ENCODE measurements at regions not wholly inside any gene's neighbourhood (a gene's known extent, or its start where the extent isn't known, plus 50 kb on each side); places are given as distances from the start of the nearest gene placed in this dataset.

- peaks cover 3 to 33% (median 3%) of the 10 kb centered on the region in 3 donors for H3K4me1 ChIP-seq (ENCODE audit: control insufficient read depth in 3 of 3, insufficient read depth in 2 of 3, low read depth in 1 of 3, low read length in 2 of 3)
- no peaks in the 10 kb centered on the region for H3K27me3 ChIP-seq (ENCODE audit: control insufficient read depth in 3 of 3, insufficient read depth in 3 of 3, low read length in 3 of 3)
- FAIRE-seq (no peak), DNase-seq (peak; percentile 5 to 41)
- no peak overlapping the region for H3K27ac ChIP-seq (ENCODE audit: low read depth in 1 of 3, low read length in 2 of 3)
- H3K9me3 ChIP-seq (ENCODE audit: control insufficient read depth in 2 of 2, insufficient read depth in 1 of 2, low read depth in 1 of 2, low read length in 1 of 2): no peaks in the 10 kb centered on the region
- no peaks in the 10 kb centered on the region for H3K36me3 ChIP-seq (ENCODE audit: control insufficient read depth in 3 of 3, insufficient read depth in 2 of 3, low read depth in 1 of 3, low read length in 3 of 3)
- WGBS, 3 donors: 18 to 61% (median 42%) methylated on average over 4 of the region's 4 CpGs
- no peak overlapping the region for H3K4me3 ChIP-seq (ENCODE audit: low read depth in 1 of 3, low read length in 3 of 3)
These were observed 74.8 kb upstream of the MLN start for GRCh38 chr6:33878562-33878961.

GRCh38 chr6:33877982-33878535 is 74.3 kb upstream of the MLN start:
- Histone ChIP-seq H3K27ac (ENCODE audit: low read depth in 1 of 3, low read length in 2 of 3) (no peak overlapping the region), H3K4me1 (ENCODE audit: control insufficient read depth in 3 of 3, insufficient read depth in 2 of 3, low read depth in 1 of 3, low read length in 2 of 3) (peaks cover 3 to 34% (median 3%) of the 10 kb centered on the region in 3 donors), H3K4me3 (ENCODE audit: low read depth in 1 of 3, low read length in 3 of 3) (no peak overlapping the region), H3K27me3 (ENCODE audit: control insufficient read depth in 3 of 3, insufficient read depth in 3 of 3, low read length in 3 of 3) (no peaks in the 10 kb centered on the region), H3K36me3 (ENCODE audit: control insufficient read depth in 3 of 3, insufficient read depth in 2 of 3, low read depth in 1 of 3, low read length in 3 of 3) (no peaks in the 10 kb centered on the region), H3K9me3 (ENCODE audit: control insufficient read depth in 2 of 2, insufficient read depth in 1 of 2, low read depth in 1 of 2, low read length in 1 of 2) (no peaks in the 10 kb centered on the region)
- FAIRE-seq: no peak
- whole genome bisulfite sequencing, 3 donors: 78 to 82% (median 81%) methylated on average over 7 of the region's 7 CpGs
- no peak for DNase-seq

GRCh38 chr6:33875696-33876095 is 71.9 kb upstream of the MLN start:
- no peak overlapping the region for H3K4me3 ChIP-seq (ENCODE audit: low read depth in 1 of 3, low read length in 3 of 3)
- H3K9me3 ChIP-seq (ENCODE audit: control insufficient read depth in 2 of 2, insufficient read depth in 1 of 2, low read depth in 1 of 2, low read length in 1 of 2): no peaks in the 10 kb centered on the region
- peaks cover 3 to 32% (median 3%) of the 10 kb centered on the region in 3 donors for H3K4me1 ChIP-seq (ENCODE audit: control insufficient read depth in 3 of 3, insufficient read depth in 2 of 3, low read depth in 1 of 3, low read length in 2 of 3)
- no peaks in the 10 kb centered on the region for H3K27me3 ChIP-seq (ENCODE audit: control insufficient read depth in 3 of 3, insufficient read depth in 3 of 3, low read length in 3 of 3)
- DNase-seq (no peak), FAIRE-seq (no peak)
- no peaks in the 10 kb centered on the region for H3K36me3 ChIP-seq (ENCODE audit: control insufficient read depth in 3 of 3, insufficient read depth in 2 of 3, low read depth in 1 of 3, low read length in 3 of 3)
- 67 to 82% (median 72%) methylated on average over 5 of the region's 5 CpGs for WGBS, 3 donors
- no peak overlapping the region for H3K27ac ChIP-seq (ENCODE audit: low read depth in 1 of 3, low read length in 2 of 3)

- no peak for DNase-seq
These were observed 71.4 kb upstream of the MLN start for GRCh38 chr6:33875141-33875581.

GRCh38 chr6:33874136-33874760 is 70.4 kb upstream of the MLN start:
- no peak for DNase-seq
- Histone ChIP-seq H3K4me1 (ENCODE audit: control insufficient read depth in 3 of 3, insufficient read depth in 2 of 3, low read depth in 1 of 3, low read length in 2 of 3) (peaks cover 2 to 28% (median 3%) of the 10 kb centered on the region in 3 donors), H3K4me3 (ENCODE audit: low read depth in 1 of 3, low read length in 3 of 3) (no peak overlapping the region), H3K9me3 (ENCODE audit: control insufficient read depth in 2 of 2, insufficient read depth in 1 of 2, low read depth in 1 of 2, low read length in 1 of 2) (no peaks in the 10 kb centered on the region), H3K36me3 (ENCODE audit: control insufficient read depth in 3 of 3, insufficient read depth in 2 of 3, low read depth in 1 of 3, low read length in 3 of 3) (no peaks in the 10 kb centered on the region), H3K27ac (ENCODE audit: low read depth in 1 of 3, low read length in 2 of 3) (no peak overlapping the region), H3K27me3 (ENCODE audit: control insufficient read depth in 3 of 3, insufficient read depth in 3 of 3, low read length in 3 of 3) (peaks cover 0 to 3% (median 0%) of the 10 kb centered on the region in 3 donors)
- no peak for FAIRE-seq
- 91 to 94% (median 93%) methylated on average over 17 of the region's 17 CpGs for WGBS, 3 donors

More at GRCh38 chr6:33875141-33875581, 71.4 kb upstream of the MLN start:
- Histone ChIP-seq H3K27ac (ENCODE audit: low read depth in 1 of 3, low read length in 2 of 3) (no peak overlapping the region), H3K4me3 (ENCODE audit: low read depth in 1 of 3, low read length in 3 of 3) (no peak overlapping the region), H3K9me3 (ENCODE audit: control insufficient read depth in 2 of 2, insufficient read depth in 1 of 2, low read depth in 1 of 2, low read length in 1 of 2) (no peaks in the 10 kb centered on the region), H3K4me1 (ENCODE audit: control insufficient read depth in 3 of 3, insufficient read depth in 2 of 3, low read depth in 1 of 3, low read length in 2 of 3) (peaks cover 3 to 32% (median 3%) of the 10 kb centered on the region in 3 donors), H3K27me3 (ENCODE audit: control insufficient read depth in 3 of 3, insufficient read depth in 3 of 3, low read length in 3 of 3) (no peaks in the 10 kb centered on the region), H3K36me3 (ENCODE audit: control insufficient read depth in 3 of 3, insufficient read depth in 2 of 3, low read depth in 1 of 3, low read length in 3 of 3) (no peaks in the 10 kb centered on the region)
- no peak for FAIRE-seq
- 61 to 66% (median 64%) methylated on average over 6 of the region's 6 CpGs for WGBS, 3 donors

GRCh38 chr6:33872761-33873160 is 69.0 kb upstream of the MLN start:
- peaks cover 0 to 3% (median 0%) of the 10 kb centered on the region in 3 donors for H3K27me3 ChIP-seq (ENCODE audit: control insufficient read depth in 3 of 3, insufficient read depth in 3 of 3, low read length in 3 of 3)
- H3K36me3 ChIP-seq (ENCODE audit: control insufficient read depth in 3 of 3, insufficient read depth in 2 of 3, low read depth in 1 of 3, low read length in 3 of 3): no peaks in the 10 kb centered on the region
- H3K9me3 ChIP-seq (ENCODE audit: control insufficient read depth in 2 of 2, insufficient read depth in 1 of 2, low read depth in 1 of 2, low read length in 1 of 2): no peaks in the 10 kb centered on the region
- no peak for FAIRE-seq
- no peak for DNase-seq
- 81 to 87% (median 86%) methylated on average over 6 to 7 of the region's 7 CpGs for WGBS, 3 donors
- no peak overlapping the region for H3K27ac ChIP-seq (ENCODE audit: low read depth in 1 of 3, low read length in 2 of 3)
- H3K4me1 ChIP-seq (ENCODE audit: control insufficient read depth in 3 of 3, insufficient read depth in 2 of 3, low read depth in 1 of 3, low read length in 2 of 3): peaks cover 0 to 17% (median 0%) of the 10 kb centered on the region in 3 donors
- no peak overlapping the region for H3K4me3 ChIP-seq (ENCODE audit: low read depth in 1 of 3, low read length in 3 of 3)

- 69 to 82% (median 73%) methylated on average over 11 of the region's 11 CpGs for WGBS, 3 donors
- no peak overlapping the region for H3K27ac ChIP-seq (ENCODE audit: low read depth in 1 of 3, low read length in 2 of 3)
- peaks cover 0 to 11% (median 0%) of the 10 kb centered on the region in 3 donors for H3K4me1 ChIP-seq (ENCODE audit: control insufficient read depth in 3 of 3, insufficient read depth in 2 of 3, low read depth in 1 of 3, low read length in 2 of 3)
- H3K4me3 ChIP-seq (ENCODE audit: low read depth in 1 of 3, low read length in 3 of 3): no peak overlapping the region
- H3K36me3 ChIP-seq (ENCODE audit: control insufficient read depth in 3 of 3, insufficient read depth in 2 of 3, low read depth in 1 of 3, low read length in 3 of 3): no peaks in the 10 kb centered on the region
- peaks cover 0 to 3% (median 0%) of the 10 kb centered on the region in 3 donors for H3K27me3 ChIP-seq (ENCODE audit: control insufficient read depth in 3 of 3, insufficient read depth in 3 of 3, low read length in 3 of 3)
- DNase-seq (no peak), FAIRE-seq (no peak)
- no peaks in the 10 kb centered on the region for H3K9me3 ChIP-seq (ENCODE audit: control insufficient read depth in 2 of 2, insufficient read depth in 1 of 2, low read depth in 1 of 2, low read length in 1 of 2)
These were observed 66.1 kb upstream of the MLN start for GRCh38 chr6:33869826-33870423.

GRCh38 chr6:33869121-33869520 is 65.3 kb upstream of the MLN start:
- Histone ChIP-seq H3K4me3 (ENCODE audit: low read depth in 1 of 3, low read length in 3 of 3) (no peak overlapping the region), H3K36me3 (ENCODE audit: control insufficient read depth in 3 of 3, insufficient read depth in 2 of 3, low read depth in 1 of 3, low read length in 3 of 3) (no peaks in the 10 kb centered on the region), H3K4me1 (ENCODE audit: control insufficient read depth in 3 of 3, insufficient read depth in 2 of 3, low read depth in 1 of 3, low read length in 2 of 3) (peaks cover 0 to 11% (median 0%) of the 10 kb centered on the region in 3 donors), H3K9me3 (ENCODE audit: control insufficient read depth in 2 of 2, insufficient read depth in 1 of 2, low read depth in 1 of 2, low read length in 1 of 2) (no peaks in the 10 kb centered on the region), H3K27ac (ENCODE audit: low read depth in 1 of 3, low read length in 2 of 3) (no peak overlapping the region), H3K27me3 (ENCODE audit: control insufficient read depth in 3 of 3, insufficient read depth in 3 of 3, low read length in 3 of 3) (peaks cover 0 to 3% (median 2%) of the 10 kb centered on the region in 3 donors)
- WGBS, 3 donors: 69 to 90% (median 87%) methylated on average over 5 of the region's 5 CpGs
- FAIRE-seq (no peak), DNase-seq (no peak)
